IMR-90 (cell line): ENCODE measurements at regions not wholly inside any gene's neighbourhood (a gene's known extent, or its start where the extent isn't known, plus 50 kb on each side); places are given as distances from the start of the nearest gene placed in this dataset.

Experiments
- CEBPB ChIP-seq: IDR thresholded peaks from 2 replicates; pipeline ENCODE4 v1.6.1; 2012; ENCODE audit warnings: low read depth, low read length, improper control_type of control experiment
- CHD1 ChIP-seq: IDR thresholded peaks from 2 replicates; pipeline ENCODE4 v1.6.1; 2012; ENCODE audit warnings: low read depth, low read length, improper control_type of control experiment
- FOS ChIP-seq: fragments of 150-350 bp; IDR thresholded peaks from 2 replicates; pipeline ENCODE4 v1.6.1; 2016; ENCODE audit warnings: low read depth, low read length
- MAFK ChIP-seq: IDR thresholded peaks from 2 replicates; pipeline ENCODE4 v1.6.1; 2012; ENCODE audit warnings: low read depth, low read length, improper control_type of control experiment
- MAZ ChIP-seq: IDR thresholded peaks from 2 replicates; pipeline ENCODE4 v1.6.1; 2012; ENCODE audit warnings: low read depth, mild to moderate bottlenecking, low read length, improper control_type of control experiment, moderate library complexity, borderline replicate concordance
- POLR2A ChIP-seq: IDR thresholded peaks from 2 replicates; pipeline ENCODE4 v1.6.1; 2012; ENCODE audit warnings: mild to moderate bottlenecking, low read depth, low read length
- RAD21 ChIP-seq: IDR thresholded peaks from 2 replicates; pipeline ENCODE4 v1.6.1; 2012; ENCODE audit warnings: low read length, improper control_type of control experiment
- RCOR1 ChIP-seq: IDR thresholded peaks from 2 replicates; pipeline ENCODE4 v1.6.1; 2012; ENCODE audit warnings: mild to moderate bottlenecking, low read length, improper control_type of control experiment; ENCODE audit not compliant: insufficient replicate concordance
- RFX5 ChIP-seq: IDR thresholded peaks from 2 replicates; pipeline ENCODE4 v1.8.0; 2012; ENCODE audit warnings: low read depth, mild to moderate bottlenecking, low read length, moderate library complexity
- SMC3 ChIP-seq: fragments of 150-350 bp; IDR thresholded peaks from 2 replicates; pipeline ENCODE4 v1.6.1; 2016; ENCODE audit warnings: low read depth, mild to moderate bottlenecking, antibody characterized with exemption, low read length, moderate library complexity
- TF ChIP-seq, protein P1 (sequence below): conservative IDR thresholded peaks from 2 replicates; pipeline ENCODE4 v1.5.1; 2012; ENCODE audit warnings: mild to moderate bottlenecking, low read depth, low read length, improper control_type of control experiment
- TF ChIP-seq, protein P2 (sequence below): fragments of 150-350 bp; IDR thresholded peaks from 2 replicates; pipeline ENCODE4 v1.6.1; 2017; ENCODE audit warnings: mild to moderate bottlenecking, antibody characterized with exemption, low read length, low read depth
- TF ChIP-seq, protein P3 (sequence below): fragments of 150-350 bp; IDR thresholded peaks from 2 replicates; pipeline ENCODE4 v1.6.1; 2016; ENCODE audit warnings: low read depth, mild to moderate bottlenecking, low read length, moderate library complexity, borderline replicate concordance

DNA sequence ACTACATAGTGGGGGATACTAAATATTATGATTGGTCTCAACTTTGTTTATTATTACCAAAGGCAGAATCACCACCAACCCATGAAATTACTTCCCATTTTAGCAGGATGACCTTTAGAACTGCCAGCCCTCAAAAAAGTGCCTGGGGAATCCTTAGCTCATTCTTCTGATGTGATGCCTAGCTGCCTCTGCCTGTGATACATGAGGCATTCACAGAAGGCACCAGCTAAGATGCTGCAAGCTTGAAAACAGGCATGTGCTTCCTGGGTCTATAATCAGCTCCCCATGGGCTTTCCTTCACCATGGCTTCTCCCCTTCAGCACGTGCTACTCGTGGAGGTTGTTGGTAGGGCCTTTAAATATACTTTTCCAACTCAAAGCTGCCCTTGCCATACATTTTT is 50.4 kb upstream of the ARHGAP20 start:
- TF ChIP-seq, protein P1, sequence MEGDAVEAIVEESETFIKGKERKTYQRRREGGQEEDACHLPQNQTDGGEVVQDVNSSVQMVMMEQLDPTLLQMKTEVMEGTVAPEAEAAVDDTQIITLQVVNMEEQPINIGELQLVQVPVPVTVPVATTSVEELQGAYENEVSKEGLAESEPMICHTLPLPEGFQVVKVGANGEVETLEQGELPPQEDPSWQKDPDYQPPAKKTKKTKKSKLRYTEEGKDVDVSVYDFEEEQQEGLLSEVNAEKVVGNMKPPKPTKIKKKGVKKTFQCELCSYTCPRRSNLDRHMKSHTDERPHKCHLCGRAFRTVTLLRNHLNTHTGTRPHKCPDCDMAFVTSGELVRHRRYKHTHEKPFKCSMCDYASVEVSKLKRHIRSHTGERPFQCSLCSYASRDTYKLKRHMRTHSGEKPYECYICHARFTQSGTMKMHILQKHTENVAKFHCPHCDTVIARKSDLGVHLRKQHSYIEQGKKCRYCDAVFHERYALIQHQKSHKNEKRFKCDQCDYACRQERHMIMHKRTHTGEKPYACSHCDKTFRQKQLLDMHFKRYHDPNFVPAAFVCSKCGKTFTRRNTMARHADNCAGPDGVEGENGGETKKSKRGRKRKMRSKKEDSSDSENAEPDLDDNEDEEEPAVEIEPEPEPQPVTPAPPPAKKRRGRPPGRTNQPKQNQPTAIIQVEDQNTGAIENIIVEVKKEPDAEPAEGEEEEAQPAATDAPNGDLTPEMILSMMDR = no peak
- TF ChIP-seq, protein P2, sequence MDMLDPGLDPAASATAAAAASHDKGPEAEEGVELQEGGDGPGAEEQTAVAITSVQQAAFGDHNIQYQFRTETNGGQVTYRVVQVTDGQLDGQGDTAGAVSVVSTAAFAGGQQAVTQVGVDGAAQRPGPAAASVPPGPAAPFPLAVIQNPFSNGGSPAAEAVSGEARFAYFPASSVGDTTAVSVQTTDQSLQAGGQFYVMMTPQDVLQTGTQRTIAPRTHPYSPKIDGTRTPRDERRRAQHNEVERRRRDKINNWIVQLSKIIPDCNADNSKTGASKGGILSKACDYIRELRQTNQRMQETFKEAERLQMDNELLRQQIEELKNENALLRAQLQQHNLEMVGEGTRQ = no peak
- no peak for TF ChIP-seq RFX5
- TF ChIP-seq, protein P3, sequence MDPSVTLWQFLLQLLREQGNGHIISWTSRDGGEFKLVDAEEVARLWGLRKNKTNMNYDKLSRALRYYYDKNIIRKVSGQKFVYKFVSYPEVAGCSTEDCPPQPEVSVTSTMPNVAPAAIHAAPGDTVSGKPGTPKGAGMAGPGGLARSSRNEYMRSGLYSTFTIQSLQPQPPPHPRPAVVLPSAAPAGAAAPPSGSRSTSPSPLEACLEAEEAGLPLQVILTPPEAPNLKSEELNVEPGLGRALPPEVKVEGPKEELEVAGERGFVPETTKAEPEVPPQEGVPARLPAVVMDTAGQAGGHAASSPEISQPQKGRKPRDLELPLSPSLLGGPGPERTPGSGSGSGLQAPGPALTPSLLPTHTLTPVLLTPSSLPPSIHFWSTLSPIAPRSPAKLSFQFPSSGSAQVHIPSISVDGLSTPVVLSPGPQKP = no peak
- TF ChIP-seq CEBPB = no peak
- TF ChIP-seq RCOR1 = no peak
- TF ChIP-seq POLR2A = no peak
- no peak for TF ChIP-seq RAD21
- TF ChIP-seq MAZ = no peak
- TF ChIP-seq MAFK = no peak
- no peak for TF ChIP-seq SMC3
- no peak for TF ChIP-seq FOS
- TF ChIP-seq CHD1 = no peak
